Fibroblast of lung (primary cell): ENCODE measurements at regions not wholly inside any gene's neighbourhood (a gene's known extent, or its start where the extent isn't known, plus 50 kb on each side); places are given as distances from the start of the nearest gene placed in this dataset.

ENCODE experiments used
- DNase-seq, 2 donors: peaks; one replicate each; pipeline versions ENCODE4 v3.0.0 to v3.0.0-alpha.2; 2010; ENCODE audit warnings: low read depth in 2 of 2
- H2AFZ ChIP-seq: 2 replicates; pipeline ENCODE4 v1.5.1; 2012; ENCODE audit warnings: low read length, control low read depth, inconsistent platforms
- H3K27ac ChIP-seq: 2 replicates; pipeline ENCODE4 v1.5.1; 2011; ENCODE audit warnings: low read length, control low read depth; ENCODE audit not compliant: insufficient read depth
- H3K27me3 ChIP-seq: 2 replicates; pipeline ENCODE4 v1.5.1; 2011; ENCODE audit warnings: mild to moderate bottlenecking, low read length; ENCODE audit not compliant: control insufficient read depth, insufficient read depth
- H3K36me3 ChIP-seq: 2 replicates; pipeline ENCODE4 v1.5.1; 2011; ENCODE audit warnings: low read length; ENCODE audit not compliant: control insufficient read depth, insufficient read depth
- H3K4me1 ChIP-seq: 2 replicates; pipeline ENCODE4 v1.5.1; 2011; ENCODE audit warnings: low read length; ENCODE audit not compliant: control insufficient read depth, insufficient read depth; ENCODE audit errors: extremely low read depth
- H3K4me2 ChIP-seq: 2 replicates; pipeline ENCODE4 v1.5.1; 2011; ENCODE audit warnings: low read length, control low read depth; ENCODE audit not compliant: insufficient read depth; ENCODE audit errors: extremely low read depth
- H3K4me3 ChIP-seq, 4 experiments: fragments of 200-600 bp in 1 of 4; sonication (generic) in 1 of 4; replicated peaks in 1 of 4; 2 replicates each; pipeline ENCODE4 v1.5.1; 2011 to 2016; ENCODE audit warnings: low read length in 4 of 4, low read depth in 3 of 4, mild to moderate bottlenecking in 3 of 4, control low read depth in 2 of 4, inconsistent platforms in 1 of 4, mixed read lengths in 1 of 4; ENCODE audit not compliant: insufficient read depth in 1 of 4; ENCODE audit errors: control extremely low read depth in 1 of 4
- H3K79me2 ChIP-seq: 2 replicates; pipeline ENCODE4 v1.5.1; 2012; ENCODE audit warnings: mild to moderate bottlenecking, low read length, inconsistent platforms; ENCODE audit not compliant: control insufficient read depth, insufficient read depth
- H3K9ac ChIP-seq: 2 replicates; pipeline ENCODE4 v1.5.1; 2011; ENCODE audit warnings: mild to moderate bottlenecking, low read length, control low read depth; ENCODE audit not compliant: insufficient read depth
- H3K9me3 ChIP-seq: 2 replicates; pipeline ENCODE4 v1.5.1; 2012; ENCODE audit warnings: low read depth, low read length; ENCODE audit not compliant: control insufficient read depth, insufficient read depth
- H4K20me1 ChIP-seq: 2 replicates; pipeline ENCODE4 v1.5.1; 2011; ENCODE audit warnings: low read length; ENCODE audit not compliant: control insufficient read depth, insufficient read depth; ENCODE audit errors: extremely low read depth
- EZH2 ChIP-seq: IDR thresholded peaks from 2 replicates; pipeline ENCODE4 v1.5.1; 2012; ENCODE audit warnings: low read length, control low read depth, mild to moderate bottlenecking; ENCODE audit errors: missing control alignments
- TF ChIP-seq, protein P1 (sequence below), 2 donors: IDR thresholded peaks in 1 of 2; conservative IDR thresholded peaks in 1 of 2; 1 replicate in 1 of 2; 2 replicates in 1 of 2; pipeline ENCODE4 v1.5.1; 2011 to 2012; ENCODE audit warnings: low read length in 2 of 2, control low read depth in 1 of 2, inconsistent platforms in 1 of 2, low read depth in 1 of 2, mild to moderate bottlenecking in 1 of 2

DNA sequence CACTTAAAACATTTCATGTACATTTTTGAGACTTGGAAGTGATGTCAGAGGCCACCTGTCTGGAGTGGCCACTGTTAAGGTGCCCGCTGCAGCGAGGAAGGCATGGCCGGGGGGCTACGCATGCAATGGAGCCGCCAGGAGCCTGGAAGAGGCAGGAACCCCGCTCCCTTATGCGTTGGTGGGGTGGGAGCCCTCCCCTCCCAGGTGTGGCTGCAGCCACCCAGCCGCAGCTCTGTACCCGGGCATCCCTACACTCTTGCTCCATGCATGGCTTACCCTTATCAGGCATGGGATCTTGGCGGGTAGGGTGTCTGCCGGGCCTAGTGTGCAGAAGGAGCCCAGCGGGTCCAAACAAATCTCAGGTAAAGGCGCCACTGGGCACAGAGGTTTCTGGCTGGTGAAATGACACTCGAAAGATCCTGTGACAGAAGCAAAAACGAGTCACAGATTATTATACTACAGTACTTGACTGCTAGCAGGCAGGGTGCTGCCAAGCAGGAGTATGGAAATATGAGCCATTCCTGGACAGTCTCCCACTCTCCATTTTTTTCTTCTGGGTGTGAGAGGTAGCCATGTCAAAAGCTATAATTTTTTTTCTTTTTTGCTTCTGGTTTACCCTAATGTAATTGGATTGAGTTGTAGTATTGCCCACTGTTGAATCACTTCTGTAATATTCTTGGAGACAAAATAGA, 1606.3 kb upstream of the MIR17HG start:
- H3K36me3 ChIP-seq, result no peaks in the 10 kb centered on the region
- no peak overlapping the region for H3K4me3 ChIP-seq
- no peaks in the 10 kb centered on the region for H3K79me2 ChIP-seq
- no peak for TF ChIP-seq EZH2
- TF ChIP-seq, protein P1, sequence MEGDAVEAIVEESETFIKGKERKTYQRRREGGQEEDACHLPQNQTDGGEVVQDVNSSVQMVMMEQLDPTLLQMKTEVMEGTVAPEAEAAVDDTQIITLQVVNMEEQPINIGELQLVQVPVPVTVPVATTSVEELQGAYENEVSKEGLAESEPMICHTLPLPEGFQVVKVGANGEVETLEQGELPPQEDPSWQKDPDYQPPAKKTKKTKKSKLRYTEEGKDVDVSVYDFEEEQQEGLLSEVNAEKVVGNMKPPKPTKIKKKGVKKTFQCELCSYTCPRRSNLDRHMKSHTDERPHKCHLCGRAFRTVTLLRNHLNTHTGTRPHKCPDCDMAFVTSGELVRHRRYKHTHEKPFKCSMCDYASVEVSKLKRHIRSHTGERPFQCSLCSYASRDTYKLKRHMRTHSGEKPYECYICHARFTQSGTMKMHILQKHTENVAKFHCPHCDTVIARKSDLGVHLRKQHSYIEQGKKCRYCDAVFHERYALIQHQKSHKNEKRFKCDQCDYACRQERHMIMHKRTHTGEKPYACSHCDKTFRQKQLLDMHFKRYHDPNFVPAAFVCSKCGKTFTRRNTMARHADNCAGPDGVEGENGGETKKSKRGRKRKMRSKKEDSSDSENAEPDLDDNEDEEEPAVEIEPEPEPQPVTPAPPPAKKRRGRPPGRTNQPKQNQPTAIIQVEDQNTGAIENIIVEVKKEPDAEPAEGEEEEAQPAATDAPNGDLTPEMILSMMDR (conservative IDR thresholded peaks at IDR 0.05 in 1 of 2, IDR thresholded peaks at IDR 0.05 in 1 of 2; ENCODE audit: low read depth in 1 of 2, low read length in 2 of 2), result no peak
- no peak overlapping the region for H3K27ac ChIP-seq
- no peaks in the 10 kb centered on the region for H3K27me3 ChIP-seq
- H3K4me2 ChIP-seq, result no peak overlapping the region
- no peak overlapping the region for H2AFZ ChIP-seq
- H3K9me3 ChIP-seq, result no peaks in the 10 kb centered on the region
- peak in 1 of 2 donors; percentile 47 for DNase-seq
- H4K20me1 ChIP-seq, result no peaks in the 10 kb centered on the region
- no peak overlapping the region for H3K9ac ChIP-seq
- H3K4me1 ChIP-seq, result no peaks in the 10 kb centered on the region

DNA sequence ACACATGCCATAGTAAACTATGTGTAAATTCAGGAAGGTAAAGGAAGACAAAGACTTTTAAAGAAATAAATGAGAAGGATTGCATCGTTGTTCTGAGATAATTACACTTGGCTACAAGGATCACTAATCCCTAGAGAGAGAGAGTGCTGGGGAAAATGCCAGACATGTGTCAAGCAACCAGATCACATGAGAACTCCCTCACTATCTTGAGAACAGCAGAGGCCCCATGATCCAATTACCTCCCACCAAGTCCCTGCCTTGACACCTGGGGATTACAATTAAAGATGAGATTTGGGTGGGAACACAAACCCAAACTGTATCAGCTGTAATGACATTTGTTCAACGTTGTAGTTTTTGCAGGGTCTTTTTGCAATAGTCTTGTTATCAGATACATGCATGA, 1600.9 kb upstream of the MIR17HG start:
- H3K9me3 ChIP-seq, result no peaks in the 10 kb centered on the region
- no peaks in the 10 kb centered on the region for H3K27me3 ChIP-seq
- no peak overlapping the region for H3K27ac ChIP-seq
- no peaks in the 10 kb centered on the region for H3K36me3 ChIP-seq
- no peak for DNase-seq
- H2AFZ ChIP-seq, result no peak overlapping the region
- no peaks in the 10 kb centered on the region for H3K4me1 ChIP-seq
- no peak overlapping the region for H3K9ac ChIP-seq
- H3K4me3 ChIP-seq, result no peak overlapping the region
- TF ChIP-seq, protein P1 (conservative IDR thresholded peaks at IDR 0.05 in 1 of 2, IDR thresholded peaks at IDR 0.05 in 1 of 2; ENCODE audit: low read depth in 1 of 2, low read length in 2 of 2), result no peak
- no peak for TF ChIP-seq EZH2
- H3K79me2 ChIP-seq, result no peaks in the 10 kb centered on the region
- no peak overlapping the region for H3K4me2 ChIP-seq
- H4K20me1 ChIP-seq, result no peaks in the 10 kb centered on the region

DNA sequence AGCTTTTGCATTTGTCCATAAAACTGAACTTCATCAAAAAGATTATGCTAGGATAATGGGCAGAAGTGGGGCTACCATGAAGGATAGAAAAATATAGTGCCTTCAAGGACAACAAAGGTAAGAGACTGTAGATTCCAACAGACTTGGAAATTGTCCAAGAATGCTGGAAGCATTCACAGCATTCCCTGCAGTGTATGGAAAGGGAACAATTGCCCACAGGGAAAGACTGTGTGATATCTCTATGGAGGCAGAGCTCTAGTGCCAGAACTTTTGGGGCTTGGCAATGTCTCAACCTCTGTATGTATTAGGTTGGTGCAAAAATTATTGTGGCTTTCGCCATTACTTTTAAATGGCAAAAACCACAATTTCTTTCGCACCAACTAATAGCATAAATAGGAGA, 1598.8 kb upstream of the MIR17HG start:
- no peaks in the 10 kb centered on the region for H3K27me3 ChIP-seq
- no peak overlapping the region for H3K4me2 ChIP-seq
- no peak overlapping the region for H3K9ac ChIP-seq
- no peak overlapping the region for H3K4me3 ChIP-seq
- no peaks in the 10 kb centered on the region for H3K79me2 ChIP-seq
- H3K9me3 ChIP-seq, result no peaks in the 10 kb centered on the region
- no peak overlapping the region for H3K27ac ChIP-seq
- DNase-seq, result peak in 1 of 2 donors; percentile 17
- no peaks in the 10 kb centered on the region for H3K36me3 ChIP-seq
- H2AFZ ChIP-seq, result no peak overlapping the region
- H3K4me1 ChIP-seq, result no peaks in the 10 kb centered on the region
- TF ChIP-seq, protein P1 (conservative IDR thresholded peaks at IDR 0.05 in 1 of 2, IDR thresholded peaks at IDR 0.05 in 1 of 2; ENCODE audit: low read depth in 1 of 2, low read length in 2 of 2), result no peak
- no peak for TF ChIP-seq EZH2
- no peaks in the 10 kb centered on the region for H4K20me1 ChIP-seq
